T-helper 2 cell treated with Interferon-gamma antibody and Interleukin-4, amounts not matched to agents 5 μg/mL and 100 μg/mL, for 36 hours (primary cell): ENCODE measurements at regions not wholly inside any gene's neighbourhood (a gene's known extent, or its start where the extent isn't known, plus 50 kb on each side); places are given as distances from the start of the nearest gene placed in this dataset.

Source experiments
- DNase-seq: peaks from one replicate; pipeline ENCODE4 v3.0.0; 2021; ENCODE audit warnings: low spot score
- H3K27ac Mint-ChIP-seq: one replicate; pipeline ENCODE4 v1.8.0; 2021; ENCODE audit warnings: mild to moderate bottlenecking, mixed read lengths
- H3K27me3 Mint-ChIP-seq: one replicate; pipeline ENCODE4 v1.8.0; 2021; ENCODE audit warnings: low read depth, mixed read lengths
- H3K36me3 Mint-ChIP-seq: one replicate; pipeline ENCODE4 v1.8.0; 2021; ENCODE audit warnings: low read depth, mixed read lengths
- H3K4me1 Mint-ChIP-seq: one replicate; pipeline ENCODE4 v1.8.0; 2021; ENCODE audit warnings: low read depth, mixed read lengths
- H3K4me3 Mint-ChIP-seq: one replicate; pipeline ENCODE4 v1.8.0; 2022; ENCODE audit warnings: mild to moderate bottlenecking, moderate library complexity, mixed read lengths
- H3K9me3 Mint-ChIP-seq: one replicate; pipeline ENCODE4 v1.8.0; 2021; ENCODE audit warnings: mixed read lengths

- Mint-ChIP-seq H3K27ac (no peak overlapping the region), H3K4me1 (no peaks in the 10 kb centered on the region), H3K36me3 (no peaks in the 10 kb centered on the region), H3K27me3 (no peaks in the 10 kb centered on the region), H3K4me3 (no peak overlapping the region), H3K9me3 (no peaks in the 10 kb centered on the region)
- DNase-seq: no peak
Observed at GRCh38 chr3:117912352-117912751, 1122.3 kb downstream of the IGSF11 start.

- Mint-ChIP-seq H3K36me3 (no peaks in the 10 kb centered on the region), H3K27ac (no peak overlapping the region), H3K27me3 (no peaks in the 10 kb centered on the region), H3K4me1 (no peaks in the 10 kb centered on the region), H3K4me3 (no peak overlapping the region), H3K9me3 (no peaks in the 10 kb centered on the region)
- no peak for DNase-seq
Observed at GRCh38 chr3:117914540-117915100, 1120.0 kb downstream of the IGSF11 start.

- H3K27me3 Mint-ChIP-seq: no peaks in the 10 kb centered on the region
- H3K9me3 Mint-ChIP-seq: no peaks in the 10 kb centered on the region
- no peak overlapping the region for H3K27ac Mint-ChIP-seq
- no peaks in the 10 kb centered on the region for H3K4me1 Mint-ChIP-seq
- no peaks in the 10 kb centered on the region for H3K36me3 Mint-ChIP-seq
- no peak overlapping the region for H3K4me3 Mint-ChIP-seq
- DNase-seq: no peak
Observed at GRCh38 chr3:117916839-117917238, 1117.8 kb downstream of the IGSF11 start.

- no peak for DNase-seq
- Mint-ChIP-seq H3K9me3 (no peaks in the 10 kb centered on the region), H3K27ac (no peak overlapping the region), H3K27me3 (no peaks in the 10 kb centered on the region), H3K36me3 (no peaks in the 10 kb centered on the region), H3K4me1 (no peaks in the 10 kb centered on the region), H3K4me3 (no peak overlapping the region)
Observed at GRCh38 chr3:117919621-117920020, 1115.0 kb downstream of the IGSF11 start.

- H3K36me3 Mint-ChIP-seq: no peaks in the 10 kb centered on the region
- H3K4me3 Mint-ChIP-seq: no peak overlapping the region
- no peak for DNase-seq
- H3K4me1 Mint-ChIP-seq: no peaks in the 10 kb centered on the region
- H3K9me3 Mint-ChIP-seq: no peaks in the 10 kb centered on the region
- no peaks in the 10 kb centered on the region for H3K27me3 Mint-ChIP-seq
- no peak overlapping the region for H3K27ac Mint-ChIP-seq
Observed at GRCh38 chr3:117920253-117920898, 1114.3 kb downstream of the IGSF11 start.

- H3K27me3 Mint-ChIP-seq: no peaks in the 10 kb centered on the region
Observed at GRCh38 chr3:117921411-117921810, 1113.2 kb downstream of the IGSF11 start.

GRCh38 chr3:117922039-117922438 lies 1112.6 kb downstream of the IGSF11 start:
- Mint-ChIP-seq H3K9me3 (no peaks in the 10 kb centered on the region), H3K27me3 (no peaks in the 10 kb centered on the region), H3K4me3 (no peak overlapping the region), H3K27ac (no peak overlapping the region), H3K36me3 (no peaks in the 10 kb centered on the region), H3K4me1 (no peaks in the 10 kb centered on the region)
- no peak for DNase-seq

More at GRCh38 chr3:117921411-117921810, 1113.2 kb downstream of the IGSF11 start:
- no peak overlapping the region for H3K27ac Mint-ChIP-seq
- H3K36me3 Mint-ChIP-seq: no peaks in the 10 kb centered on the region
- no peaks in the 10 kb centered on the region for H3K4me1 Mint-ChIP-seq
- no peaks in the 10 kb centered on the region for H3K9me3 Mint-ChIP-seq
- DNase-seq: no peak
- H3K4me3 Mint-ChIP-seq: no peak overlapping the region

- no peaks in the 10 kb centered on the region for H3K27me3 Mint-ChIP-seq
- no peaks in the 10 kb centered on the region for H3K4me1 Mint-ChIP-seq
- no peak for DNase-seq
- H3K4me3 Mint-ChIP-seq: no peak overlapping the region
- no peaks in the 10 kb centered on the region for H3K36me3 Mint-ChIP-seq
- H3K9me3 Mint-ChIP-seq: no peaks in the 10 kb centered on the region
- no peak overlapping the region for H3K27ac Mint-ChIP-seq
Observed at GRCh38 chr3:117926819-117927218, 1107.8 kb downstream of the IGSF11 start.

- no peaks in the 10 kb centered on the region for H3K9me3 Mint-ChIP-seq
- no peaks in the 10 kb centered on the region for H3K27me3 Mint-ChIP-seq
- H3K27ac Mint-ChIP-seq: no peak overlapping the region
- DNase-seq: no peak
- no peaks in the 10 kb centered on the region for H3K4me1 Mint-ChIP-seq
- H3K36me3 Mint-ChIP-seq: no peaks in the 10 kb centered on the region
- H3K4me3 Mint-ChIP-seq: no peak overlapping the region
Observed at GRCh38 chr3:117927825-117928224, 1106.8 kb downstream of the IGSF11 start.

- H3K4me3 Mint-ChIP-seq: no peak overlapping the region
- DNase-seq: no peak
- H3K27ac Mint-ChIP-seq: no peak overlapping the region
- no peaks in the 10 kb centered on the region for H3K27me3 Mint-ChIP-seq
- H3K36me3 Mint-ChIP-seq: no peaks in the 10 kb centered on the region
- no peaks in the 10 kb centered on the region for H3K4me1 Mint-ChIP-seq
- no peaks in the 10 kb centered on the region for H3K9me3 Mint-ChIP-seq
Observed at GRCh38 chr3:117928836-117929235, 1105.8 kb downstream of the IGSF11 start.

- Mint-ChIP-seq H3K9me3 (peaks cover 4% of the 10 kb centered on the region), H3K27me3 (no peaks in the 10 kb centered on the region), H3K36me3 (no peaks in the 10 kb centered on the region), H3K4me3 (no peak overlapping the region), H3K4me1 (no peaks in the 10 kb centered on the region), H3K27ac (no peak overlapping the region)
- DNase-seq: no peak
Observed at GRCh38 chr3:117932441-117932840, 1102.2 kb downstream of the IGSF11 start.

- no peaks in the 10 kb centered on the region for H3K36me3 Mint-ChIP-seq
- H3K4me1 Mint-ChIP-seq: no peaks in the 10 kb centered on the region
- peaks cover 4% of the 10 kb centered on the region for H3K9me3 Mint-ChIP-seq
- H3K4me3 Mint-ChIP-seq: no peak overlapping the region
- H3K27ac Mint-ChIP-seq: no peak overlapping the region
- H3K27me3 Mint-ChIP-seq: no peaks in the 10 kb centered on the region
- DNase-seq: no peak
Observed at GRCh38 chr3:117936159-117936558, 1098.5 kb downstream of the IGSF11 start.

- Mint-ChIP-seq H3K4me3 (no peak overlapping the region), H3K4me1 (no peaks in the 10 kb centered on the region), H3K27ac (no peak overlapping the region), H3K9me3 (peaks cover 4% of the 10 kb centered on the region), H3K27me3 (no peaks in the 10 kb centered on the region), H3K36me3 (no peaks in the 10 kb centered on the region)
- DNase-seq: no peak
Observed at GRCh38 chr3:117938974-117939373, 1095.7 kb downstream of the IGSF11 start.

GRCh38 chr3:117939425-117940027 lies 1095.1 kb downstream of the IGSF11 start:
- Mint-ChIP-seq H3K36me3 (no peaks in the 10 kb centered on the region), H3K4me1 (no peaks in the 10 kb centered on the region), H3K4me3 (no peak overlapping the region), H3K27me3 (no peaks in the 10 kb centered on the region), H3K27ac (no peak overlapping the region), H3K9me3 (peaks cover 4% of the 10 kb centered on the region)
- DNase-seq: no peak
